D721Med (cell line): ENCODE measurements at regions not wholly inside any gene's neighbourhood (a gene's known extent, or its start where the extent isn't known, plus 50 kb on each side); places are given as distances from the start of the nearest gene placed in this dataset.

ENCODE experiments used
- DNase-seq: peaks from one replicate; pipeline ENCODE4 v3.0.0; 2011; ENCODE audit warnings: low spot score; ENCODE audit not compliant: insufficient read length
- FAIRE-seq: peaks from 2 replicates; lab custom pipeline; 2011; peaks lifted over from hg19 to GRCh38; lab: Jason Lieb, UNC
- TF ChIP-seq, protein P1 (sequence below): IDR thresholded peaks from 2 replicates; pipeline ENCODE4 v1.5.1; 2012; ENCODE audit warnings: mild to moderate bottlenecking, control low read depth; ENCODE audit not compliant: insufficient read depth; ENCODE audit errors: missing control alignments

- no peak for DNase-seq
- no peak for FAIRE-seq
- TF ChIP-seq, protein P1, sequence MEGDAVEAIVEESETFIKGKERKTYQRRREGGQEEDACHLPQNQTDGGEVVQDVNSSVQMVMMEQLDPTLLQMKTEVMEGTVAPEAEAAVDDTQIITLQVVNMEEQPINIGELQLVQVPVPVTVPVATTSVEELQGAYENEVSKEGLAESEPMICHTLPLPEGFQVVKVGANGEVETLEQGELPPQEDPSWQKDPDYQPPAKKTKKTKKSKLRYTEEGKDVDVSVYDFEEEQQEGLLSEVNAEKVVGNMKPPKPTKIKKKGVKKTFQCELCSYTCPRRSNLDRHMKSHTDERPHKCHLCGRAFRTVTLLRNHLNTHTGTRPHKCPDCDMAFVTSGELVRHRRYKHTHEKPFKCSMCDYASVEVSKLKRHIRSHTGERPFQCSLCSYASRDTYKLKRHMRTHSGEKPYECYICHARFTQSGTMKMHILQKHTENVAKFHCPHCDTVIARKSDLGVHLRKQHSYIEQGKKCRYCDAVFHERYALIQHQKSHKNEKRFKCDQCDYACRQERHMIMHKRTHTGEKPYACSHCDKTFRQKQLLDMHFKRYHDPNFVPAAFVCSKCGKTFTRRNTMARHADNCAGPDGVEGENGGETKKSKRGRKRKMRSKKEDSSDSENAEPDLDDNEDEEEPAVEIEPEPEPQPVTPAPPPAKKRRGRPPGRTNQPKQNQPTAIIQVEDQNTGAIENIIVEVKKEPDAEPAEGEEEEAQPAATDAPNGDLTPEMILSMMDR = no peak
Measured at GRCh38 chr10:10951675-10952074, 66.0 kb upstream of the CELF2 start.

DNA sequence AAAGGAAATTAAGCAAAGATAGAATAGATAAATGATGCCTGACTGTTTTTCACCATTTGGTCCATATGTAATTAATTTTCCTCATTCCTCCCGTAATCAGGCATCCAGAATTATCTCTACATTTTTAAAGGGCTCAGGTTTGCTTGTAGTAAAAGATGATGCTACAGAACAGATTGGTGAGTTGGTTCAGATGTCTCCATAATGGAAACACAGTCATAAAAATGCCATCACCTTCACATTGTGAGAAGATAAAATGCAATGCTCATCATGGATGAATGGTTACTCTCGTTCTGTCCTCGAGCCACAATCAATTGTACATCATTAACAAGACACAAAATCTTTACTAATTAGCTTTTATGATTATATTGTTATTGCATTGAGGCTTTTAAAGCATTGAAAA is 64.9 kb upstream of the CELF2 start:
- DNase-seq = no peak
- no peak for FAIRE-seq
- TF ChIP-seq, protein P1 = no peak

GRCh38 chr10:10956681-10957542 is 60.8 kb upstream of the CELF2 start:
- FAIRE-seq (no peak), DNase-seq (no peak)
- TF ChIP-seq, protein P1 = no peak

DNA sequence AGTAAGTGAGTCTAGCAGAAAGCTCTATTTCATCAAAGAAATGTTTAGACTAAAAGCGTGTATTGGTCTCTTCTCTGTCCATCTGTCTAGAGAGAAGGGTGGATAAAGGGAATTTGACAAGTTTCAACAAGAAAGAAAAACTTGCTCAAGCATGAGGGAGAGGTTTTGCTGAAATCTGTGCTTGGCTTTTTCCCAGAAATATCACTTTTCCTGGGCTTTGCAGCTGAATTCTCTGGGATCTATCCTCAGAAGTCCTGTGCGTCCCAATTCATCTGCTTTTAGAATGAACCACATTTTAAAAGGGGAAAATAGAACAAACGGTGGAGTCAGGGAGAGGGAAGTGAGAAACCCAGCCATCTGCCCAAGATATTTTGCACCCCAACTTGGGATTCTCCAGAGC is 59.6 kb upstream of the CELF2 start:
- no peak for DNase-seq
- FAIRE-seq = no peak
- TF ChIP-seq, protein P1 = no peak

- TF ChIP-seq, protein P1 = no peak
- DNase-seq = no peak
- no peak for FAIRE-seq
Measured at GRCh38 chr10:10959666-10960065, 58.0 kb upstream of the CELF2 start.

DNA sequence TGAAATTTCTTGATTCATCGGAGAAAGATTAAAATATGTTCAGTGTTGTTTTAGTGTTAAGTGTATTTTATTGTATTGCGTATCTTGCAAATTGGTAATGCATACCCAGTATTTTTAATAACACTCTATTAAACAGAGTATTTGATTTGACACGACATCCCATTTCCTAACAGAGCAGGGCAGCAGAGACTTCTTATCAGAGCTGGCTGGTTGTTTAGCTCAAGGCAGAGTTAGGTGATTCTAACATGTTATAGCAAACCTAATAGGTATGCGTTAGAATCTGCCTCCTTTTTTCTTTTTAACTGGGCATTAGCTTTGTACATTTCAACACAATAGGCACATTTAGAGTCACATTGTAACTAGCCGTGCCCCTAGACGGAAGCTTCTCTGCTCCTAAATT is 57.1 kb upstream of the CELF2 start:
- TF ChIP-seq, protein P1 = no peak
- DNase-seq (no peak), FAIRE-seq (no peak)

- DNase-seq = no peak
- TF ChIP-seq, protein P1 = no peak
- FAIRE-seq = no peak
Measured at GRCh38 chr10:10961072-10961471, 56.6 kb upstream of the CELF2 start.
